ENCODE measurements at regions not wholly inside any gene's neighbourhood (a gene's known extent, or its start where the extent isn't known, plus 50 kb on each side); places are given as distances from the start of the nearest gene placed in this dataset.
"Not testable (repeated sequence)": the region's sequence is repeated elsewhere in the genome, so short reads cannot be mapped to it uniquely, and the experiment has no call there.

DNA sequence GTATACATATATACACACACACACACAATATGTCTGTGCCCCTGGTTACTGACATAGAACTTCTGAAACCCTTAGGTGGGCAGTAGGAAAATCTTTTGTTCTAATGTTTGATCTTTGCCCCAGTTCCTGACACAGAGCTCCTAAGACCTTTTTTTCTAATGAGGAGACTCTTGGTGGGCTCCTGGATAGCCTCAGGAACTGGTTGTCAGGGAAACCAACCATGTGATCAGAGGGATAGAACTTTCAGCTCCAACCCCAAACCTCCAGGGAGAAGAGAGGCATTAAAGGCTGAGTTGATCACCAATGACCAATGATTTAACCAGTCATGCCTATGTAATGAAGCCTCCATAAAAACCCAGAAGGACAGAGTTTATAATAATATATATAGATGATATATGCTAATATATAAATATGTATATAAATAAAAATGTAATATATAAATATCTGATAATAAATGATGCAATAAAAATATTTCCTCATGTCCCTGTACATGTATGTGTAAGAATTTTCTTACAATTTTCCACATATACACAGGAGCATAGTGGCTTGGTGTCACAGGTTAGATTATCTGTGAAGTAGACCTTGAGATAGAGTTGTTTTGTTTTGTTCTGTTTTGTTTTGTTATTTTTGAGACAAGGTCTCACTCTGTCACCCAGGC is 93.3 kb downstream of the GPX5 start:
- Histone ChIP-seq H2AFZ (no peak overlapping the region), H3K4me2 (no peak overlapping the region), H3K9me2 (replicated peaks; ENCODE audit: insufficient read depth) (no peaks in the 10 kb centered on the region), H3K79me2 (no peaks in the 10 kb centered on the region), H3K4me1 (ENCODE audit: insufficient read depth) (no peaks in the 10 kb centered on the region), H4K20me1 (ENCODE audit: insufficient read depth, poor library complexity, severe bottlenecking) (no peaks in the 10 kb centered on the region), H3K36me3 (replicated peaks; ENCODE audit: insufficient read depth, low read depth) (no peaks in the 10 kb centered on the region), H3K27me3 (no peaks in the 10 kb centered on the region), H3K4me3 (no peak overlapping the region), H3K27ac (no peak overlapping the region), H3K9me3 (ENCODE audit: low read depth) (no peaks in the 10 kb centered on the region)
- DNase-seq (ENCODE audit: low spot score) = no peak
- no peak for TF ChIP-seq EZH2 (IDR thresholded peaks at IDR 0.05; ENCODE audit: borderline replicate concordance)
- no peak for TF ChIP-seq EZH2phosphoT487 (IDR thresholded peaks at IDR 0.05; ENCODE audit: low read depth, severe bottlenecking, unreplicated experiment)
- TF ChIP-seq, protein P1, sequence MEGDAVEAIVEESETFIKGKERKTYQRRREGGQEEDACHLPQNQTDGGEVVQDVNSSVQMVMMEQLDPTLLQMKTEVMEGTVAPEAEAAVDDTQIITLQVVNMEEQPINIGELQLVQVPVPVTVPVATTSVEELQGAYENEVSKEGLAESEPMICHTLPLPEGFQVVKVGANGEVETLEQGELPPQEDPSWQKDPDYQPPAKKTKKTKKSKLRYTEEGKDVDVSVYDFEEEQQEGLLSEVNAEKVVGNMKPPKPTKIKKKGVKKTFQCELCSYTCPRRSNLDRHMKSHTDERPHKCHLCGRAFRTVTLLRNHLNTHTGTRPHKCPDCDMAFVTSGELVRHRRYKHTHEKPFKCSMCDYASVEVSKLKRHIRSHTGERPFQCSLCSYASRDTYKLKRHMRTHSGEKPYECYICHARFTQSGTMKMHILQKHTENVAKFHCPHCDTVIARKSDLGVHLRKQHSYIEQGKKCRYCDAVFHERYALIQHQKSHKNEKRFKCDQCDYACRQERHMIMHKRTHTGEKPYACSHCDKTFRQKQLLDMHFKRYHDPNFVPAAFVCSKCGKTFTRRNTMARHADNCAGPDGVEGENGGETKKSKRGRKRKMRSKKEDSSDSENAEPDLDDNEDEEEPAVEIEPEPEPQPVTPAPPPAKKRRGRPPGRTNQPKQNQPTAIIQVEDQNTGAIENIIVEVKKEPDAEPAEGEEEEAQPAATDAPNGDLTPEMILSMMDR (IDR thresholded peaks at IDR 0.05; ENCODE audit: poor library complexity) = no peak

DNA sequence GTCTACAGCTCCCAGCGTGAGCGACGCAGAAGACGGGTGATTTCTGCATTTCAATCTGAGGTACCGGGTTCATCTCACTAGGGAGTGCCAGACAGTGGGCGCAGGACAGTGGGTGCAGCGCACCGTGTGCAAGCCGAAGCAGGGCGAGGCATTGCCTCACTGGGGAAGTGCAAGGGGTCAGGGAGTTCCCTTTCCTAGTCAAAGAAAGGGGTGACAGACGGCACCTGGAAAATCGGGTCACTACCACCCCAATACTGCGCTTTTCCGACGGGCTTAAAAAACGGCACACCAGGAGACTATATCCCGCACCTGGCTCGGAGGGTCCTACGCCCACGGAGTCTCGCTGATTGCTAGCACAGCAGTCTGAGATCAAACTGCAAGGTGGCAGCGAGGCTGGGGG is 95.6 kb downstream of the GPX5 start:
- not testable (repeated sequence) for H3K36me3 ChIP-seq (replicated peaks; ENCODE audit: insufficient read depth, low read depth); H3K79me2 ChIP-seq; H3K27me3 ChIP-seq; DNase-seq (ENCODE audit: low spot score); H4K20me1 ChIP-seq (ENCODE audit: insufficient read depth, poor library complexity, severe bottlenecking); H3K9me2 ChIP-seq (replicated peaks; ENCODE audit: insufficient read depth); H3K4me3 ChIP-seq; H3K4me1 ChIP-seq (ENCODE audit: insufficient read depth); H3K27ac ChIP-seq; H3K9me3 ChIP-seq (ENCODE audit: low read depth)
- peak overlapping the region; percentile 80 for H3K4me2 ChIP-seq
- H2AFZ ChIP-seq = peak overlapping the region; percentile 94
- WGBS (ENCODE audit: low lambda C conversion rate, missing lambda C conversion rate) = 12% methylated on average over 21 of the region's 22 CpGs

GRCh38 chr6:28623242-28623641 is 97.6 kb downstream of the GPX5 start:
- not testable (repeated sequence) for H2AFZ ChIP-seq; H3K36me3 ChIP-seq (replicated peaks; ENCODE audit: insufficient read depth, low read depth); H3K27me3 ChIP-seq; H4K20me1 ChIP-seq (ENCODE audit: insufficient read depth, poor library complexity, severe bottlenecking); H3K9me3 ChIP-seq (ENCODE audit: low read depth); H3K27ac ChIP-seq; H3K4me1 ChIP-seq (ENCODE audit: insufficient read depth); H3K4me3 ChIP-seq; DNase-seq (ENCODE audit: low spot score); H3K9me2 ChIP-seq (replicated peaks; ENCODE audit: insufficient read depth); H3K4me2 ChIP-seq; H3K79me2 ChIP-seq
- WGBS (ENCODE audit: low lambda C conversion rate, missing lambda C conversion rate) = 90% methylated on average over 3 of the region's 3 CpGs

GRCh38 chr6:28626386-28626785 is 100.7 kb downstream of the GPX5 start:
- WGBS (ENCODE audit: low lambda C conversion rate, missing lambda C conversion rate) = 82% methylated on average over 2 of the region's 2 CpGs
- H2AFZ ChIP-seq; H3K36me3 ChIP-seq (replicated peaks; ENCODE audit: insufficient read depth, low read depth); H3K9me3 ChIP-seq (ENCODE audit: low read depth); H3K27ac ChIP-seq; H3K4me1 ChIP-seq (ENCODE audit: insufficient read depth); H3K79me2 ChIP-seq; DNase-seq (ENCODE audit: low spot score); H3K4me2 ChIP-seq; H3K4me3 ChIP-seq; H3K27me3 ChIP-seq; H4K20me1 ChIP-seq (ENCODE audit: insufficient read depth, poor library complexity, severe bottlenecking); H3K9me2 ChIP-seq (replicated peaks; ENCODE audit: insufficient read depth): not testable (repeated sequence)

GRCh38 chr6:28632326-28632851 is 106.7 kb downstream of the GPX5 start:
- Histone ChIP-seq H3K4me3 (no peak overlapping the region), H3K9me3 (ENCODE audit: low read depth) (no peaks in the 10 kb centered on the region), H3K27ac (no peak overlapping the region), H3K27me3 (peaks cover 19% of the 10 kb centered on the region), H4K20me1 (ENCODE audit: insufficient read depth, poor library complexity, severe bottlenecking) (no peaks in the 10 kb centered on the region), H3K79me2 (no peaks in the 10 kb centered on the region), H3K4me2 (no peak overlapping the region), H3K9me2 (replicated peaks; ENCODE audit: insufficient read depth) (no peaks in the 10 kb centered on the region), H2AFZ (no peak overlapping the region), H3K4me1 (ENCODE audit: insufficient read depth) (no peaks in the 10 kb centered on the region), H3K36me3 (replicated peaks; ENCODE audit: insufficient read depth, low read depth) (no peaks in the 10 kb centered on the region)
- TF ChIP-seq EZH2 (IDR thresholded peaks at IDR 0.05; ENCODE audit: borderline replicate concordance) (no peak), EZH2phosphoT487 (IDR thresholded peaks at IDR 0.05; ENCODE audit: low read depth, severe bottlenecking, unreplicated experiment) (no peak)
- TF ChIP-seq, protein P1 (IDR thresholded peaks at IDR 0.05; ENCODE audit: poor library complexity) = no peak
- DNase-seq (ENCODE audit: low spot score) = no peak
- WGBS (ENCODE audit: low lambda C conversion rate, missing lambda C conversion rate) = 81% methylated on average over 5 of the region's 5 CpGs

Measured in hepatocyte (in vitro differentiated cells).